ENCODE measurements at regions not wholly inside any gene's neighbourhood (a gene's known extent, or its start where the extent isn't known, plus 50 kb on each side); places are given as distances from the start of the nearest gene placed in this dataset.

- TF ChIP-seq POLR2AphosphoS5 (IDR thresholded peaks at IDR 0.05; ENCODE audit: low read length) (no peak), CTCF (IDR thresholded peaks at IDR 0.05 in 2 of 3, conservative IDR thresholded peaks at IDR 0.05 in 1 of 3; ENCODE audit: control insufficient read depth in 2 of 3, extremely low read depth in 1 of 3, insufficient read depth in 1 of 3, low read depth in 3 of 3, low read length in 3 of 3) (no peak), IRF3 (IDR thresholded peaks at IDR 0.05) (no peak), ESRRA (IDR thresholded peaks at IDR 0.05; ENCODE audit: low read length) (no peak), NRF1 (conservative IDR thresholded peaks at IDR 0.05; ENCODE audit: low read depth, low read length) (no peak), TAF1 (IDR thresholded peaks at IDR 0.05; ENCODE audit: borderline replicate concordance, low read depth, low read length) (no peak), EGR1 (IDR thresholded peaks at IDR 0.05; ENCODE audit: borderline replicate concordance in 1 of 2, low read depth in 2 of 2, low read length in 2 of 2) (no peak), SP1 (IDR thresholded peaks at IDR 0.05; ENCODE audit: low read depth, low read length) (no peak)
These were observed 337.0 kb upstream of the DDX53 start for GRCh38 chrX:22662776-22663175.
